ENCODE measurements at regions not wholly inside any gene's neighbourhood (a gene's known extent, or its start where the extent isn't known, plus 50 kb on each side); places are given as distances from the start of the nearest gene placed in this dataset.

- H4K20me1 ChIP-seq (replicated peaks; ENCODE audit: control insufficient read depth, extremely low read depth, insufficient read depth, low read length) = no peaks in the 10 kb centered on the region
- TF ChIP-seq MYC (IDR thresholded peaks at IDR 0.05; ENCODE audit: low read depth, low read length) (no peak), CTCF (IDR thresholded peaks at IDR 0.05; ENCODE audit: extremely low read depth in 1 of 2, insufficient read depth in 1 of 2, low read depth in 1 of 2, low read length in 2 of 2) (no peak), POLR2AphosphoS5 (IDR thresholded peaks at IDR 0.05; ENCODE audit: insufficient read depth, low read depth, low read length) (no peak), POLR2A (IDR thresholded peaks at IDR 0.05; ENCODE audit: low read depth, low read length) (no peak), FOS (IDR thresholded peaks at IDR 0.05; ENCODE audit: borderline replicate concordance, insufficient read depth, low read length) (no peak), JUN (IDR thresholded peaks at IDR 0.05; ENCODE audit: borderline replicate concordance, insufficient read depth, insufficient read length, low read depth) (no peak), EZH2 (IDR thresholded peaks at IDR 0.05; ENCODE audit: borderline replicate concordance, low read depth, low read length, severe bottlenecking) (no peak), MAX (IDR thresholded peaks at IDR 0.05; ENCODE audit: insufficient read depth, insufficient read length) (no peak), GATA2 (IDR thresholded peaks at IDR 0.05; ENCODE audit: insufficient read depth, insufficient read length, low read depth, low read length) (no peak)
- no peaks in the 10 kb centered on the region for H3K9me3 ChIP-seq (replicated peaks; ENCODE audit: control insufficient read depth, insufficient read depth, low read length)
- no peaks in the 10 kb centered on the region for H3K9me1 ChIP-seq (replicated peaks; ENCODE audit: control insufficient read depth, extremely low read depth, insufficient read depth, low read length)
- H3K27me3 ChIP-seq (ENCODE audit: control insufficient read depth in 2 of 2, insufficient read depth in 2 of 2, low read length in 2 of 2) = no peaks in the 10 kb centered on the region
- no peak for DNase-seq (ENCODE audit: low read depth, low spot score)
- H3K4me3 ChIP-seq (replicated peaks in 1 of 3; ENCODE audit: insufficient read depth in 1 of 3, low read depth in 1 of 3, low read length in 3 of 3) = no peak overlapping the region
- FAIRE-seq = no peak
- H3K9ac ChIP-seq (replicated peaks; ENCODE audit: extremely low read depth, insufficient read depth, low read length) = no peak overlapping the region
- H3K79me2 ChIP-seq (ENCODE audit: control insufficient read depth, insufficient read depth, low read length) = no peaks in the 10 kb centered on the region
- ChIA-PET CTCF (no interaction called here), POLR2A (no interaction called here)
- no peaks in the 10 kb centered on the region for H3K4me1 ChIP-seq (ENCODE audit: control insufficient read depth, extremely low read depth, insufficient read depth, low read length)
- dilution Hi-C loops (cut with MboI; ENCODE audit: extremely low pct_ligation_motif_present, low sequenced_read_pairs) (no loop called here), intact Hi-C loops (cut with micrococcal nuclease) (no loop called here)
- H2AFZ ChIP-seq (ENCODE audit: low read depth, low read length) = no peak overlapping the region
- BruUV-seq (replicated peaks) = no TSS peak
- no peaks in the 10 kb centered on the region for H3K36me3 ChIP-seq (ENCODE audit: control insufficient read depth in 2 of 2, extremely low read depth in 1 of 2, insufficient read depth in 2 of 2, low read length in 2 of 2)
- H3K4me2 ChIP-seq (ENCODE audit: insufficient read depth, low read length) = no peak overlapping the region
- H3K27ac ChIP-seq (ENCODE audit: insufficient read depth, low read depth, low read length) = no peak overlapping the region
These were observed 68.1 kb upstream of the LRRC4C start for GRCh38 chr11:41527530-41527929.

All from endothelial cell of umbilical vein (primary cell).